ENCODE measurements at regions not wholly inside any gene's neighbourhood (a gene's known extent, or its start where the extent isn't known, plus 50 kb on each side); places are given as distances from the start of the nearest gene placed in this dataset.
"Not testable (repeated sequence)": the region's sequence is repeated elsewhere in the genome, so short reads cannot be mapped to it uniquely, and the experiment has no call there.

- no peak for DNase-seq
Measured at GRCh38 chr18:38244480-38244879, 678.9 kb upstream of the CELF4 start.

GRCh38 chr18:38243291-38243690 is 677.7 kb upstream of the CELF4 start:
- DNase-seq: no peak

GRCh38 chr18:38241736-38242135 is 676.1 kb upstream of the CELF4 start:
- no peak for DNase-seq

GRCh38 chr18:38241216-38241615 is 675.6 kb upstream of the CELF4 start:
- DNase-seq: no peak

- DNase-seq: no peak
Measured at GRCh38 chr18:38239606-38240005, 674.0 kb upstream of the CELF4 start.

GRCh38 chr18:38237796-38238195 is 672.2 kb upstream of the CELF4 start:
- DNase-seq: no peak

- DNase-seq: no peak
Measured at GRCh38 chr18:38221476-38222100, 656.0 kb upstream of the CELF4 start.

- DNase-seq: no peak
Measured at GRCh38 chr18:38198956-38199355, 633.4 kb upstream of the CELF4 start.

GRCh38 chr18:38198526-38198925 is 632.9 kb upstream of the CELF4 start:
- DNase-seq: no peak

- DNase-seq: no peak
Measured at GRCh38 chr18:38186491-38186890, 620.9 kb upstream of the CELF4 start.

GRCh38 chr18:38174594-38174993 is 609.0 kb upstream of the CELF4 start:
- DNase-seq: no peak

- DNase-seq: no peak
Measured at GRCh38 chr18:38174173-38174572, 608.6 kb upstream of the CELF4 start.

- no peak for DNase-seq
Measured at GRCh38 chr18:38170845-38171244, 605.2 kb upstream of the CELF4 start.

GRCh38 chr18:38167623-38168022 is 602.0 kb upstream of the CELF4 start:
- no peak for DNase-seq

- not testable (repeated sequence) for DNase-seq
Measured at GRCh38 chr18:38153116-38153515, 587.5 kb upstream of the CELF4 start.

GRCh38 chr18:38116716-38117115 is 551.1 kb upstream of the CELF4 start:
- DNase-seq: no peak

- no peak for DNase-seq
Measured at GRCh38 chr18:38115201-38115600, 549.6 kb upstream of the CELF4 start.

GRCh38 chr18:38087538-38087937 is 521.9 kb upstream of the CELF4 start:
- no peak for DNase-seq

- DNase-seq: no peak
Measured at GRCh38 chr18:38081516-38081915, 515.9 kb upstream of the CELF4 start.

- DNase-seq: no peak
Measured at GRCh38 chr18:38077229-38077628, 511.6 kb upstream of the CELF4 start.

GRCh38 chr18:38076346-38077070 is 510.9 kb upstream of the CELF4 start:
- no peak for DNase-seq

GRCh38 chr18:38074298-38074876 is 508.8 kb upstream of the CELF4 start:
- no peak for DNase-seq

GRCh38 chr18:38067821-38068220 is 502.2 kb upstream of the CELF4 start:
- no peak for DNase-seq

GRCh38 chr18:38067086-38067485 is 501.5 kb upstream of the CELF4 start:
- no peak for DNase-seq
